HEK293T (cell line): ENCODE measurements at regions not wholly inside any gene's neighbourhood (a gene's known extent, or its start where the extent isn't known, plus 50 kb on each side); places are given as distances from the start of the nearest gene placed in this dataset.

Experiments
- CTCF ChIA-PET: fragments of 350-600 bp; formaldehyde crosslinking; extraction: SDS; loops from one replicate; lab custom pipeline; 2021; ENCODE audit warnings: antibody characterized with exemption, inconsistent platforms; lab: Yijun Ruan, JAX
- POLR2A ChIA-PET: fragments of 350-600 bp; formaldehyde crosslinking; extraction: SDS; loops from one replicate; lab custom pipeline; 2020; ENCODE audit warnings: antibody characterized with exemption, inconsistent platforms; lab: Yijun Ruan, JAX
- DNase-seq: peaks from one replicate; pipeline ENCODE4 v3.0.0; 2012; ENCODE audit warnings: mixed read lengths; ENCODE audit errors: extremely low spot score
- ARNT ChIP-seq: fragments of 450-650 bp; IDR thresholded peaks from 2 replicates; pipeline ENCODE4 v1.6.1; 2017; ENCODE audit warnings: mild to moderate bottlenecking
- BHLHE40 ChIP-seq: fragments of 450-650 bp; IDR thresholded peaks from 2 replicates; pipeline ENCODE4 v1.6.1; 2016; ENCODE audit warnings: mild to moderate bottlenecking, moderate library complexity, borderline replicate concordance
- CTBP1 ChIP-seq: fragments of 450-650 bp; IDR thresholded peaks from 2 replicates; pipeline ENCODE4 v1.6.1; 2016; ENCODE audit warnings: borderline replicate concordance
- ELF4 ChIP-seq: fragments of 450-650 bp; IDR thresholded peaks from 2 replicates; pipeline ENCODE4 v1.6.1; 2017; ENCODE audit warnings: antibody characterized with exemption
- FOXA1 ChIP-seq: fragments of 450-650 bp; IDR thresholded peaks from 2 replicates; pipeline ENCODE4 v1.6.1; 2016; ENCODE audit warnings: mild to moderate bottlenecking
- FOXK2 ChIP-seq: fragments of 450-650 bp; IDR thresholded peaks from 2 replicates; pipeline ENCODE4 v1.6.1; 2016; ENCODE audit warnings: mild to moderate bottlenecking
- FOXM1 ChIP-seq: fragments of 450-650 bp; IDR thresholded peaks from 2 replicates; pipeline ENCODE4 v1.6.1; 2017; ENCODE audit warnings: mild to moderate bottlenecking, borderline replicate concordance
- HDGF ChIP-seq: fragments of 450-650 bp; IDR thresholded peaks from 2 replicates; pipeline ENCODE4 v1.6.1; 2017; ENCODE audit warnings: antibody characterized with exemption, borderline replicate concordance
- L3MBTL2 ChIP-seq: fragments of 450-650 bp; conservative IDR thresholded peaks from 2 replicates; pipeline ENCODE4 v1.6.1; 2016; ENCODE audit warnings: mild to moderate bottlenecking
- LEF1 ChIP-seq: fragments of 450-650 bp; IDR thresholded peaks from 2 replicates; pipeline ENCODE4 v1.6.1; 2017; ENCODE audit warnings: mild to moderate bottlenecking, borderline replicate concordance
- NFRKB ChIP-seq: fragments of 450-650 bp; IDR thresholded peaks from 2 replicates; pipeline ENCODE4 v1.6.1; 2016; ENCODE audit warnings: mild to moderate bottlenecking, moderate library complexity
- PKNOX1 ChIP-seq: fragments of 450-650 bp; IDR thresholded peaks from 2 replicates; pipeline ENCODE4 v1.6.1; 2016
- SP1 ChIP-seq: fragments of 450-650 bp; IDR thresholded peaks from 2 replicates; pipeline ENCODE4 v1.6.1; 2017
- SUZ12 ChIP-seq: fragments of 450-650 bp; IDR thresholded peaks from 2 replicates; pipeline ENCODE4 v1.6.1; 2016; ENCODE audit warnings: mild to moderate bottlenecking
- TARDBP ChIP-seq: fragments of 450-650 bp; IDR thresholded peaks from 2 replicates; pipeline ENCODE4 v1.6.1; 2016
- ZNF384 ChIP-seq: fragments of 450-650 bp; IDR thresholded peaks from 2 replicates; pipeline ENCODE4 v1.6.1; 2016

- CTCF ChIA-PET: no interaction called here
- TF ChIP-seq SUZ12 (no peak), LEF1 (no peak), PKNOX1 (no peak), TARDBP (no peak), ELF4 (no peak), ZNF384 (no peak), L3MBTL2 (no peak), NFRKB (no peak), BHLHE40 (no peak), FOXM1 (no peak), FOXK2 (no peak)
These were observed 72.0 kb upstream of the FAM20C start for GRCh38 chr7:120164-120991.

GRCh38 chr7:121002-121785 is 71.2 kb upstream of the FAM20C start:
- no peak for TF ChIP-seq BHLHE40
- TF ChIP-seq PKNOX1: no peak
- no peak for TF ChIP-seq CTBP1
- TF ChIP-seq ELF4: no peak
- no peak for TF ChIP-seq FOXA1
- no peak for TF ChIP-seq FOXM1
- no peak for TF ChIP-seq SUZ12
- no peak for TF ChIP-seq SP1
- no peak for TF ChIP-seq L3MBTL2
- TF ChIP-seq TARDBP: no peak
- no peak for TF ChIP-seq LEF1
- TF ChIP-seq FOXK2: no peak
- no peak for TF ChIP-seq HDGF
- no peak for TF ChIP-seq ARNT
- no peak for TF ChIP-seq ZNF384
- no peak for TF ChIP-seq NFRKB
- POLR2A ChIA-PET: no interaction called here
- CTCF ChIA-PET: no interaction called here
- no peak for DNase-seq

More at GRCh38 chr7:120164-120991, 72.0 kb upstream of the FAM20C start:
- POLR2A ChIA-PET: no interaction called here
- no peak for DNase-seq

- no peak for DNase-seq
- TF ChIP-seq TARDBP: no peak
- TF ChIP-seq SUZ12: no peak
- TF ChIP-seq FOXK2: no peak
- no peak for TF ChIP-seq ZNF384
- no peak for TF ChIP-seq NFRKB
- TF ChIP-seq SP1: no peak
- no peak for TF ChIP-seq HDGF
- TF ChIP-seq ELF4: no peak
- TF ChIP-seq ARNT: no peak
- TF ChIP-seq FOXM1: no peak
- POLR2A ChIA-PET: no interaction called here
- CTCF ChIA-PET: no interaction called here
These were observed 69.1 kb upstream of the FAM20C start for GRCh38 chr7:123237-123636.

GRCh38 chr7:124130-124949 is 68.0 kb upstream of the FAM20C start:
- TF ChIP-seq SP1: no peak
- no peak for TF ChIP-seq LEF1
- no peak for TF ChIP-seq ZNF384
- TF ChIP-seq L3MBTL2: no peak
- TF ChIP-seq CTBP1: no peak
- no peak for TF ChIP-seq FOXK2
- no peak for TF ChIP-seq ARNT
- TF ChIP-seq HDGF: no peak
- TF ChIP-seq PKNOX1: no peak
- TF ChIP-seq FOXM1: no peak
- TF ChIP-seq NFRKB: no peak
- TF ChIP-seq FOXA1: no peak
- no peak for TF ChIP-seq SUZ12
- no peak for TF ChIP-seq BHLHE40
- no peak for TF ChIP-seq TARDBP
- no peak for DNase-seq
- CTCF ChIA-PET: interaction anchor here (0.7 kb wide), 1 partner anchor 21 kb away, joined by 4 read pairs; no protein-coding TSS in a partner anchor
- POLR2A ChIA-PET: no interaction called here

GRCh38 chr7:125061-125475 is 67.3 kb upstream of the FAM20C start:
- TF ChIP-seq TARDBP: no peak
- no peak for TF ChIP-seq L3MBTL2
- no peak for TF ChIP-seq SP1
- TF ChIP-seq PKNOX1: no peak
- TF ChIP-seq SUZ12: no peak
- no peak for TF ChIP-seq ARNT
- no peak for TF ChIP-seq FOXK2
- no peak for TF ChIP-seq FOXM1
- TF ChIP-seq BHLHE40: no peak
- TF ChIP-seq FOXA1: no peak
- TF ChIP-seq ZNF384: no peak
- TF ChIP-seq ELF4: no peak
- TF ChIP-seq HDGF: no peak
- TF ChIP-seq CTBP1: no peak
- TF ChIP-seq NFRKB: no peak
- TF ChIP-seq LEF1: no peak
- ChIA-PET POLR2A (no interaction called here), CTCF (no interaction called here)
- no peak for DNase-seq
